Mesendoderm (in vitro differentiated cells): ENCODE measurements at regions not wholly inside any gene's neighbourhood (a gene's known extent, or its start where the extent isn't known, plus 50 kb on each side); places are given as distances from the start of the nearest gene placed in this dataset.

Source experiments
- DNase-seq: peaks from one replicate; pipeline ENCODE4 v3.0.0; 2013
- H2AK5ac ChIP-seq: 2 replicates; pipeline ENCODE4 v1.6.1; 2013; ENCODE audit warnings: low read length, inconsistent platforms
- H2BK120ac ChIP-seq: 2 replicates; pipeline ENCODE4 v1.6.1; 2013; ENCODE audit warnings: low read depth, mild to moderate bottlenecking, low read length, moderate library complexity, mixed read lengths
- H2BK15ac ChIP-seq: replicated peaks from 2 replicates; pipeline ENCODE4 v1.6.1; 2013; ENCODE audit warnings: low read depth, mild to moderate bottlenecking, moderate library complexity
- H2BK5ac ChIP-seq: 2 replicates; pipeline ENCODE4 v1.6.1; 2013; ENCODE audit warnings: low read length, inconsistent platforms
- H3K18ac ChIP-seq: 2 replicates; pipeline ENCODE4 v1.6.1; 2013; ENCODE audit warnings: mild to moderate bottlenecking, low read length, mixed read lengths
- H3K23ac ChIP-seq: one replicate; pipeline ENCODE4 v1.6.1; 2013; ENCODE audit warnings: low read length
- H3K27ac ChIP-seq: 2 replicates; pipeline ENCODE4 v1.5.1; 2013; ENCODE audit warnings: low read depth, mild to moderate bottlenecking, inconsistent platforms, low read length, moderate library complexity
- H3K27me3 ChIP-seq: 2 replicates; pipeline ENCODE4 v1.6.1; 2013; ENCODE audit warnings: low read length, control low read depth, mild to moderate bottlenecking, inconsistent platforms; ENCODE audit not compliant: insufficient read depth, poor library complexity
- H3K36me3 ChIP-seq: 2 replicates; pipeline ENCODE4 v1.6.1; 2013; ENCODE audit warnings: low read length, inconsistent platforms; ENCODE audit not compliant: control insufficient read depth, insufficient read depth
- H3K4ac ChIP-seq: one replicate; pipeline ENCODE4 v1.6.1; 2013; ENCODE audit warnings: low read depth, mild to moderate bottlenecking, low read length, moderate library complexity
- H3K4me1 ChIP-seq: 2 replicates; pipeline ENCODE4 v1.6.1; 2013; ENCODE audit warnings: low read depth, low read length, inconsistent platforms; ENCODE audit not compliant: control insufficient read depth
- H3K4me2 ChIP-seq: 2 replicates; pipeline ENCODE4 v1.6.1; 2013; ENCODE audit warnings: low read length
- H3K4me3 ChIP-seq: 2 replicates; pipeline ENCODE4 v1.5.1; 2013; ENCODE audit warnings: mild to moderate bottlenecking, low read length
- H3K56ac ChIP-seq: one replicate; pipeline ENCODE4 v1.6.1; 2013; ENCODE audit warnings: low read length
- H3K79me1 ChIP-seq: 2 replicates; pipeline ENCODE4 v1.6.1; 2013; ENCODE audit warnings: low read length, inconsistent platforms
- H3K79me2 ChIP-seq: 2 replicates; pipeline ENCODE4 v1.6.1; 2013; ENCODE audit warnings: mild to moderate bottlenecking, low read length; ENCODE audit not compliant: control insufficient read depth, insufficient read depth
- H3K9ac ChIP-seq: 2 replicates; pipeline ENCODE4 v1.6.1; 2013; ENCODE audit warnings: low read length, inconsistent platforms
- H4K5ac ChIP-seq: one replicate; pipeline ENCODE4 v1.6.1; 2013; ENCODE audit warnings: low read length
- H4K8ac ChIP-seq: one replicate; pipeline ENCODE4 v1.6.1; 2013; ENCODE audit warnings: low read depth, mild to moderate bottlenecking, control low read depth, low read length, moderate library complexity
- WGBS: extraction: QIAGEN DNeasy Blood & Tissue Kit; methylation state at CpG from one replicate; pipeline ENCODE4 v1.1.7; 2013; ENCODE audit warnings: low lambda C conversion rate, missing lambda C conversion rate; ENCODE audit not compliant: insufficient coverage; ENCODE audit errors: extremely low coverage; 5-methylcytosine and 5-hydroxymethylcytosine counted together

DNA sequence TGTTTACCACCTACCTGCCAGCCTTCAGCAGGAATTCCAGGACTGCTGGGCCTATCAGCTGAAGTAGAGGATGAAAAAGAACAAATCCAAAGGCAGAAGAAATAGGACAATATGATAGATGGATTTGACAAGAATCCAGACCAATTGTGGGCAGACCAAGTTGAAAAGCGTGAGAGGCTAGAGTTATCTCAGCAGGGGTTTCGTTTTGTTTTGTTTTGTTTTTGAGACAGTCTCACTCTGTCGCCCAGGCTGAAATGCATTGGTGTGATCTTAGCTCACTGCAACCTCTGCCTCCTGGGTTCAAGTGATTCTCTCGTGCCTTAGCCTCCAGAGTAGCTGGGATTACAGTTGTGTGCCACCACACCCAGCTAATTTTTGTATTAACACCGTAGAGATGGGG lies 113.2 kb downstream of the PALM2AKAP2 start:
- H3K36me3 ChIP-seq, result no peaks in the 10 kb centered on the region

DNA sequence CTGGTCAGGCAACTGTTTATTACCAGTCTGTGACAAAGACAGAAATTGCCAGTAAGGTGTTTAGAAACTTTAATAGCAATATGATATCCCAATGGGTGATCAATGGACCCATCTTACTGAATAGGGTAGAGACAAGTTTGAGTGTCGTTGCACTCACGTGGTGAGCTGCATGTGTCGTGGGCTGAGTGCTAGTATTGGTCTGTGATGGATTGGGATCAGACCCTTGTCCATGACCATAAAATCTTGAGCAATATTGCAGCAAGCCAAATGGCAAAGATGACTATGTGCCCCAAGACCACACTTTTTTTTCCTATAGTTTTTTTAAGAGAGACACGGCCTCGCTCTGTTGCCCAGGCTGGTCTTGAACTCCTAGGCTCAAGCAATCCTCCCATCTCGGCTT lies 114.5 kb downstream of the PALM2AKAP2 start:
- Histone ChIP-seq H2BK15ac (no peak overlapping the region), H3K4ac (no peak overlapping the region), H3K18ac (no peak overlapping the region), H3K79me1 (no peaks in the 10 kb centered on the region), H3K79me2 (no peaks in the 10 kb centered on the region), H2BK5ac (no peak overlapping the region), H3K36me3 (no peaks in the 10 kb centered on the region), H3K4me2 (no peak overlapping the region), H2AK5ac (no peak overlapping the region), H3K56ac (no peak overlapping the region), H3K9ac (no peak overlapping the region), H3K27ac (no peak overlapping the region), H3K4me3 (no peak overlapping the region), H3K23ac (no peak overlapping the region), H4K8ac (no peak overlapping the region), H3K27me3 (no peaks in the 10 kb centered on the region), H4K5ac (no peak overlapping the region), H2BK120ac (no peak overlapping the region), H3K4me1 (no peaks in the 10 kb centered on the region)
- WGBS, result no CpG with 5 or more reads among the region's 6 CpGs
- DNase-seq, result no peak

More for the DNA sequence above, 113.2 kb downstream of the PALM2AKAP2 start:
- Histone ChIP-seq H3K27ac (no peak overlapping the region), H3K56ac (no peak overlapping the region), H2BK120ac (no peak overlapping the region), H3K4me3 (no peak overlapping the region), H4K5ac (no peak overlapping the region), H3K4ac (no peak overlapping the region), H2AK5ac (no peak overlapping the region), H4K8ac (no peak overlapping the region), H3K79me1 (no peaks in the 10 kb centered on the region), H2BK15ac (no peak overlapping the region), H3K9ac (no peak overlapping the region), H3K4me2 (no peak overlapping the region), H3K18ac (no peak overlapping the region), H3K27me3 (no peaks in the 10 kb centered on the region), H3K4me1 (no peaks in the 10 kb centered on the region), H3K23ac (no peak overlapping the region), H3K79me2 (no peaks in the 10 kb centered on the region), H2BK5ac (no peak overlapping the region)
- DNase-seq, result no peak
- no CpG with 5 or more reads among the region's 5 CpGs for WGBS

DNA sequence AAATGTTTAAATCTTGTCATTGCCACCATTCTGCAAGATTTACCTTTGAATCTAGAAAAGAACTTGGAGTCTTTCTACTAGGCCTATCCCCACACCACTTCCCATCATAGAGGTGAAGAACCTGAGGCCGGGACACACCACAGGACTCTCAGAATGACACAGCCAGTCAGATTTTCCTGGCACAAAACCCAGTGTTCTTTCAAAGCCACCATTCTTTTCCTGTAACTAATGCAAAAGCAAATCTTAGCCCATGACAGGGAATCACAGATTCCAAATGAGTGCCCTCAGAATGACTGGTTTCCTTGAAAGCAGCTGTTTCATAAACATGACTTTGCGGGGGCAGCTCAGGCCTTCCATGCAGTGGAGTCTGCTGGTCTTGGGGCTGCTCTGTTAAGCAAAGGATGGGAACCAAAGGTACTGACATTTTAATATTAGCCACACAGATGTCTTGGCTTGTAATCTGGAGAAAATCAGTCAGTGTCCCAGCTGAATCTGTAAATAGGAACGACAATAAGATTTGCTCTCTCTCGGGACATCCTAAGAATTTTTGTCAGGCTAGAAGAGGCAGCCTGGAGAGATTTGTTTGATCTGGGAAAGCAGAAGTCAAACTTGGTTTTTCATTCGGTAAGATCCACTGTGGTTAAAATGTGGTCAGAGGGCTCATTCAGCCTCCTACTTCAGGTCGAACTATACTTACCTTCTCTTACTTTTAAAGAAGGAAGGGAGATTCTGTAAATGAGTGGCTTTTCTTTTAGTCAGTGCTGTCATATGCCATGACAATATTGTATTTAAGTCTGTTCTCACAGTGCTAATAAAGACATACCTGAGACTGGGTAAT lies 115.1 kb downstream of the PALM2AKAP2 start:
- WGBS, result no CpG with 5 or more reads among the region's 6 CpGs
- Histone ChIP-seq H3K9ac (no peak overlapping the region), H2BK15ac (no peak overlapping the region), H3K27me3 (no peaks in the 10 kb centered on the region), H3K27ac (no peak overlapping the region), H3K4me2 (no peak overlapping the region), H3K18ac (no peak overlapping the region), H4K5ac (no peak overlapping the region), H3K23ac (no peak overlapping the region), H2AK5ac (no peak overlapping the region), H3K36me3 (no peaks in the 10 kb centered on the region), H3K79me1 (no peaks in the 10 kb centered on the region), H3K79me2 (no peaks in the 10 kb centered on the region), H3K56ac (no peak overlapping the region), H2BK120ac (no peak overlapping the region), H3K4me1 (no peaks in the 10 kb centered on the region), H3K4ac (no peak overlapping the region), H4K8ac (no peak overlapping the region), H3K4me3 (no peak overlapping the region), H2BK5ac (no peak overlapping the region)
- DNase-seq, result no peak

DNA sequence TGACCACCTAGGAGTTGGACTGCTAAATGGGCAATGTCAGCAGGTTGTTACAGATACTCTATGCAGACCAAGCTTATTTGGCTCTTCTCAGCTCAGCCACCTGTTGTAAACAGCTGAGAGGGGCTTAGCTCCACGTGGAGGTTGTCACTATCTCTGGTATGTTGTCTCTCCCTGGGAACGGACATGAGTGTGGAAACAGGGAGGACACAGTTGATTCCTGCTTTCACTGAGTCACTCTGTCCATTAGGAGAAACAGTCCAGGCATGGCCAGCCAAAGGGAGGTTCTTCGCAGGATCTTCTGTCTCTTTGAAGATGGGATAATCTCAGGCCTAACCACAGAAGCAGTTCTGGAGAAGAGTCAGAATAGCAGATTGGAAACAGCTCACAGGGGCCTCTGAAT lies 121.2 kb downstream of the PALM2AKAP2 start:
- no peak overlapping the region for H3K27ac ChIP-seq
- no peaks in the 10 kb centered on the region for H3K79me2 ChIP-seq
- no peak overlapping the region for H3K4ac ChIP-seq
- no peak overlapping the region for H2AK5ac ChIP-seq
- H4K8ac ChIP-seq, result no peak overlapping the region
- H3K23ac ChIP-seq, result no peak overlapping the region
- H3K36me3 ChIP-seq, result no peaks in the 10 kb centered on the region
- no peak for DNase-seq
- no peaks in the 10 kb centered on the region for H3K27me3 ChIP-seq
- H2BK5ac ChIP-seq, result no peak overlapping the region
- no peak overlapping the region for H3K56ac ChIP-seq
- no peak overlapping the region for H2BK120ac ChIP-seq
- WGBS, result no CpG with 5 or more reads among the region's 3 CpGs
- H3K18ac ChIP-seq, result no peak overlapping the region
- no peak overlapping the region for H2BK15ac ChIP-seq
- H4K5ac ChIP-seq, result no peak overlapping the region
- H3K4me1 ChIP-seq, result no peaks in the 10 kb centered on the region
- H3K79me1 ChIP-seq, result no peaks in the 10 kb centered on the region
- H3K4me2 ChIP-seq, result no peak overlapping the region
- no peak overlapping the region for H3K9ac ChIP-seq
- no peak overlapping the region for H3K4me3 ChIP-seq

DNA sequence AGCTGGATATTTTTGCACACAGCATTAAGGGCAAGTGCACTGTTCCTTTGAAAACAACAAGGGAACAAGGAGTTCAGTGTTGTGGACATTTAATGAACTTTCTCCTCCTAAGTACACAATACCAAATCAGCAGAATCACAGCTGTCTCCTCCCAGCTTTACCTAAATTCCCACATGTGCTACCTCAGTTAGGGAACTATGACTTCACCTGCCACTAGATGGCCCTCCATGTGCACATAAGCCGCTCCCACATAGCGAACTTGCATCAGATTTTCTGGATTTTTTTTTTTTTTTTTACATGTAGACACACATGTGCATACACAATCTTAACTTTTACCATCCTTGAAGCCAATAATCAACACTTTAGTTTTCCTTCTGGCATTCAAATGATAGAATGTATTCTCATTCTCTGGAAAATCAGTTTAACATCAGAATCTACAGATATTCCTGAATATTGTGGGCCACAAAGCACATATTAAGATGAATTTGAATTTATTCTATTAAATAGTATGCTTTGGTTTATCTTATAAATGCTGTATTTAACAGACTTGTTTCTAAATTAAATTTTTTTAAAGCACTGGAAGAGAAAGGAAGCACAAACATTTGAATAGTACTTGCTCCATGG lies 123.6 kb downstream of the PALM2AKAP2 start:
- no peak overlapping the region for H3K56ac ChIP-seq
- no CpG with 5 or more reads among the region's 2 CpGs for WGBS

More for the DNA sequence above, 123.6 kb downstream of the PALM2AKAP2 start:
- H3K23ac ChIP-seq, result no peak overlapping the region
- no peak overlapping the region for H4K5ac ChIP-seq
- no peak overlapping the region for H3K9ac ChIP-seq
- peak; percentile 81 for DNase-seq
- no peaks in the 10 kb centered on the region for H3K36me3 ChIP-seq
- H3K27me3 ChIP-seq, result no peaks in the 10 kb centered on the region
- peaks cover 2% of the 10 kb centered on the region for H3K4me1 ChIP-seq
- H2BK120ac ChIP-seq, result no peak overlapping the region
- H3K4me2 ChIP-seq, result no peak overlapping the region
- H3K4ac ChIP-seq, result no peak overlapping the region
- H2BK15ac ChIP-seq, result no peak overlapping the region
- H3K27ac ChIP-seq, result no peak overlapping the region
- H3K79me2 ChIP-seq, result no peaks in the 10 kb centered on the region
- no peaks in the 10 kb centered on the region for H3K79me1 ChIP-seq
- H4K8ac ChIP-seq, result no peak overlapping the region
- no peak overlapping the region for H3K18ac ChIP-seq
- no peak overlapping the region for H2BK5ac ChIP-seq
- H3K4me3 ChIP-seq, result no peak overlapping the region
- H2AK5ac ChIP-seq, result no peak overlapping the region
